Retinal pigment epithelial cell (primary cell): ENCODE measurements at regions not wholly inside any gene's neighbourhood (a gene's known extent, or its start where the extent isn't known, plus 50 kb on each side); places are given as distances from the start of the nearest gene placed in this dataset.
A peak's percentile ranks its signal among the peaks of the same experiment; 100 is the strongest.
"Not testable (repeated sequence)": the region's sequence is repeated elsewhere in the genome, so short reads cannot be mapped to it uniquely, and the experiment has no call there.

ENCODE experiments used
- DNase-seq: peaks from one replicate; pipeline ENCODE4 v3.0.0-alpha.2; 2010; ENCODE audit warnings: low read depth
- H3K4me3 ChIP-seq: 2 replicates; pipeline ENCODE4 v1.5.1; 2011; ENCODE audit warnings: mild to moderate bottlenecking, low read length, control low read depth, moderate library complexity
- TF ChIP-seq, protein P1 (sequence below): conservative IDR thresholded peaks from 2 replicates; pipeline ENCODE4 v1.5.1; 2011; ENCODE audit warnings: low read depth, low read length, control low read depth, inconsistent platforms

DNA sequence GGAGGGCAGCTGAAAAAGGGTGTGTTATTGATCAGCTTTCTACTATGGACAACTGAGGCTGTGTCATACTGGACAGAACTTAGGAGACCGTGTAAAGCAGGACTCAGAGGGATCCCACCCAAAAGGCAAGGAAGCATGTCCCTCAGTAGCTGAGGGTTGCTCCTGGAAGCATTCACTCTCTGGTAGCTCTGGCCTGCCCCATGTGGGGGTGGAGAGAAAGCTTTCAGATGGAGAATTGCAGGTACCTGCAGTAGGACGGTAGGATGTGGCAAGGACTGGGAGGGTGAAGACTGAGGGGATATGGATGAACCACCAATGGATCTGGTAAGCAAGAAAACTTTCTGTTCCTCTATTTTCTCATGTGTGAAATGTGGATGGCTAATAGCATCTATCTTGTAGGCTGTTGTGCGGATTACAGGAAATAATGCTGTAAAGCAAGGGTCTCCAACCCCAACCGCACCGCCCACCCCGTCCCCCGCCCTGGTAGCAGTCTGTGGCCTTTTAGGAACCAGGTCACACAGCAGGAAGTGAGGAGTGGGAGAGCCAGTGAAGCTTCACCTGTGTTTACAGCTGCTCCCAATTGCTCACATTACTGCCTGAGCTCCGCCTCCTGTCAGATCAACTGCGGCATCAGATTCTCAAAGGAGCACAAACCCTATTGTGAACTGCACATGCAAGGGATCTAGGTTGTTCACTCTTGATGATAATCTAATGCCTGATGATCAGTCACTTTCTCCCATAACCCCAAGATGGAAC, 157.7 kb upstream of the PROK2 start:
- no peak for DNase-seq
- no peak overlapping the region for H3K4me3 ChIP-seq
- TF ChIP-seq, protein P1, sequence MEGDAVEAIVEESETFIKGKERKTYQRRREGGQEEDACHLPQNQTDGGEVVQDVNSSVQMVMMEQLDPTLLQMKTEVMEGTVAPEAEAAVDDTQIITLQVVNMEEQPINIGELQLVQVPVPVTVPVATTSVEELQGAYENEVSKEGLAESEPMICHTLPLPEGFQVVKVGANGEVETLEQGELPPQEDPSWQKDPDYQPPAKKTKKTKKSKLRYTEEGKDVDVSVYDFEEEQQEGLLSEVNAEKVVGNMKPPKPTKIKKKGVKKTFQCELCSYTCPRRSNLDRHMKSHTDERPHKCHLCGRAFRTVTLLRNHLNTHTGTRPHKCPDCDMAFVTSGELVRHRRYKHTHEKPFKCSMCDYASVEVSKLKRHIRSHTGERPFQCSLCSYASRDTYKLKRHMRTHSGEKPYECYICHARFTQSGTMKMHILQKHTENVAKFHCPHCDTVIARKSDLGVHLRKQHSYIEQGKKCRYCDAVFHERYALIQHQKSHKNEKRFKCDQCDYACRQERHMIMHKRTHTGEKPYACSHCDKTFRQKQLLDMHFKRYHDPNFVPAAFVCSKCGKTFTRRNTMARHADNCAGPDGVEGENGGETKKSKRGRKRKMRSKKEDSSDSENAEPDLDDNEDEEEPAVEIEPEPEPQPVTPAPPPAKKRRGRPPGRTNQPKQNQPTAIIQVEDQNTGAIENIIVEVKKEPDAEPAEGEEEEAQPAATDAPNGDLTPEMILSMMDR: no peak

DNA sequence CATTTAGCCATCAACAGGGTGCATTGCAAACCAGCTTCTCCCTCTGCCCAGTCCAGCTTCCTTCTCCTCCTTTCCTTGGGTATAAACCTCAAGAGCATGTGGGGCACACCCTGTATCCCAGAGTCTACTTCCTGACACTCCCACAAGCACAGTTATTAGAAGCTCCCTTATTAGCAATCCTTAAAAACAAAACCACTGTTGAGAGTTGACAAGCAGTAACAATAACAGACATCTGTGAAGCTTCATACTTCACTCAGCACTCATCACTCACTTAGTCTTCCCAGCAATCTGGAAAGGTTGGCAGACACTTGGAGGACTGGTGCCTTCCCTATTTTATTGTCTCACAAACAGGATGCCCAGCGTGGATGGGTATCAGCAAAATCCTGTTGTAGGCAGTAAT, 155.5 kb upstream of the PROK2 start:
- DNase-seq: no peak
- H3K4me3 ChIP-seq: no peak overlapping the region
- TF ChIP-seq, protein P1: no peak

DNA sequence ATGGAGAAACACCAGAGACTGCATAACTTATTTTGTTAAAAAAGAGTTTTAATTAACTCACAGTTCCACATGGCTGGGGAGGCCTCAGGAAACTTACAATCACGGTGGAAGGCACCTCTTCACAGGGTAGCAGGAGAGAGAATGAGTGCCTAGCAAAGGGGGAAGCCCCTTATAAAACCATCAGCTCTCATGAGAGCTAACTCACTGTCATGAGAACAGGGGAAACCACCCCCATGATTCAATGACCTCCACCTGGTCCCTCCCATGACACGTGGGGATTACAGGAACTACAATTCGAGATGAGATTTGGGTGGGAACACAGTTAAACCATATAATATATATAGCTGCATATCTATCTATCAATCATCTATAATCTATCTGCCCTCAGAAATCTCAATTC, 153.1 kb upstream of the PROK2 start:
- H3K4me3 ChIP-seq, DNase-seq: not testable (repeated sequence)

DNA sequence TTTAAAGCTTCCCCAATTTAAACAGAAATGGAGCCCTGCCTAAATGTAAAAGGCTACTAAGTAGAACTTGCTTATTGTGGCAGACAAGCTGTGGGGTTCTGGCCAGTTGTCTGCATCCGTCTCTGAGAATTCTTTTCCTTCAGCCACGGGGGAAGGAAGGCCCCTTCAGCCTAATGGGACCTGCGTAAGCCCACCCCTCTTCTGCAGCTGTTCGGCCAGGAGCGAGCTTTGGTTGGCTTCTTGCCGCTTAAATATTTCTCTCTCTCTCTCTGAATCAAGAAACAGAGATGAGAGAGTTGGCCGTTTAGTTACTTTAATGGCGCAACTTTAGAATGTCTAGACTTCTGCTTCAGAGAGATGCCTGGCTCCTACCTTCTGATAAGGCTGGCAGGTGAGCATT, 151.7 kb upstream of the PROK2 start:
- DNase-seq: no peak

DNA sequence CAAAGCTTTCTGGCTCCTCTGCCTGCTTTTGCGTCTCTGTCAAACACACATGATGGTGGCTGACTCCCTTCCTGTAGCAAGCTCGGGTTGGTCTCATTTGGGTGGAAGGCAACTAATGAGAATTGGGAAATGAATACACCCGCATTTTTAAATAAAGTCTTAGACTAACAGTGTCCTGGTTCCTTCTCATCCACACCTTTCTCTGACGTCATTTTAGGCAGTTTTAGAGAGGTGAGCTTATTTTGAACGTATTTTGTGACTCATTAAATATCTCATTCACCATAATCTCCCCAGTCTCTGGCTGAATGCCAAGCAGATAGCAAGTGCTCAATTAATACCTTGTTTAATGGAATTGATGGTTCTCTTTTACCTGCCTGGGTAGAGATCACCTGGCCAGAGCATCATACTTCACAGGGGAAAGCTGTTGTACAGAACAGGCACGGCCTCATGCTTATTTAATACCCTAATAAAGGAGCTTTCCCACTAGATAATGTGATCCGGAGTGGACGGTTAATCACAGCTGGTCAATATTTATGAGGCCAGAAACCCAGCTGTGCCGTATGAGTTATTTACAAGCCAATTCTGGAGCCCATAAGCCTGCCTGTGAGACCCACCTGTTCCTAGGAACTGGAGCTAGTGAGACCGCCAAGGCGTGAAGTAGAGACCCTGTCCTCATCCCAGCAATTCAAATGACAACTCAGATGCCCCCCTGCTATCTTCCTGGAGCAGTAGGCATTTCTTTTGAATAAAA, 149.7 kb upstream of the PROK2 start:
- no peak for DNase-seq
- H3K4me3 ChIP-seq: no peak overlapping the region
- TF ChIP-seq, protein P1: no peak

More for the DNA sequence above, 151.7 kb upstream of the PROK2 start:
- no peak overlapping the region for H3K4me3 ChIP-seq
- TF ChIP-seq, protein P1: no peak

DNA sequence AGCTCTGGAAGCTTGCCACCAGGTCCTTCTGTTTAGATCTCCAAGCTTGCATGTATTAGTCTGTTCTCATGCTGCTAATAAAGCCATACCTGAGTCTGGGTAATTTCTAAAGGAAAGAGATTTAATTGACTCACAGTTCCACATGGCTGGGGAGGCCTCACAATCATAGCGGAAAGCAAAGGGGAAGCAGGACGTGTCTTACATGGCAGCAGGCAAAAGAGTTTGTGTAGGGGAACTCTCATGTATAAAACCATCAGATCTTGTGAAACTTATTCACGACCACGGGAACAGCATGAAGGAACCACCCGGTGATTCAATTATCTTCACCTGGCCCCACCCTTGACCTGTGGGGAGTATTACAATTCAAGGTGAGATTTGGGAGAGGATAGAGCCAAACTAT, 147.0 kb upstream of the PROK2 start:
- H3K4me3 ChIP-seq: no peak overlapping the region
- TF ChIP-seq, protein P1: no peak
- DNase-seq: no peak

DNA sequence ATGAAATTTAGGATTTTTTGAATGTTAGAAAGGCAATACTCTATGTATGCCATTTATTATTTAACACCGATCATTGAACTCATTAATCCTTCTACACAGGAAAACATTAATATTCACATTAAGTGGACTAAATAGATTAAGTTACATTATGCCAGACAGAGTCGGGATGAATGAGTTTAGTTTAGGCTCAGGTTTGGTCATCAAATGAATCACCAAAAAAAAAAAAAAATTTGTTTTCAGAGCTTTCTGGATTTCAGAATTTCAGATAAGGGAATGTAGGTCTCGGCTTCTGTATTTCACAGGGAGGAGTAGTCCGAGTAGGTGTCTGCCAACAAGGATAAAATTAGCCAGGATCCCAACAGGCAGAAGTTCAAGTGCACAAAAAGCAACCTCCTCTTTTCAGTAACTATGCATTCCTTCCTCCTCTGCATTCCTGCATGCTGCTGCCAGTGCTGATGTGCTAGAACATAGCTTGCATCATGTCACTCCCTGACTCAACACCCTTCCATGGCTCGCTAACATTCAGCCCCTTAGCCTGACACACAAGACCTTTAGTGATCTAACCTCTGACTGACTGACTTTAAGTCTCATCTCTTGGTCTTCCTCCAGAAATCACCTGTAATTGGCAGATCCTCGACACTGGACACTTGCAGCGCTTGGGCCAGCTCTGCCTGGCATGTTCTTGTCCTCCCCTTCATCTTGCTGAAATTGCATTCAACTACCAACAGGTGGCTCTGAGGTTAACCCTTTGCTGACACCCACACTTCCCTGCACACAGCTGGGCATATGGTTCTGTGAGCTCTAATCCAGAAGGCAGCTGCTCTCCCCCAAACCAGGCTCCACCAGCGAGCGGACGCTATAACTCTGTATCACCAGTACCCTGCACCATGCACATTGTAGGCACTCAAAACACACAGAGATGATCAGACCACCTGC, 145.4 kb upstream of the PROK2 start:
- H3K4me3 ChIP-seq: no peak overlapping the region
- TF ChIP-seq, protein P1: peak; percentile 63
- DNase-seq: no peak
